ENCODE measurements at regions not wholly inside any gene's neighbourhood (a gene's known extent, or its start where the extent isn't known, plus 50 kb on each side); places are given as distances from the start of the nearest gene placed in this dataset.

- no peak for DNase-seq
- no peaks in the 10 kb centered on the region for H3K4me1 ChIP-seq
- H3K4me3 ChIP-seq = no peak overlapping the region
- no peaks in the 10 kb centered on the region for H3K9me3 ChIP-seq
- no peaks in the 10 kb centered on the region for H3K27me3 ChIP-seq
- WGBS, 2 donors = 20 to 36% methylated on average over 2 of the region's 2 CpGs
- no peak for ATAC-seq
- H3K27ac ChIP-seq = no peak overlapping the region
- H3K36me3 ChIP-seq (replicated peaks in 1 of 2; ENCODE audit: insufficient read depth in 1 of 2, low read depth in 2 of 2) = no peaks in the 10 kb centered on the region
- intact Hi-C loops (cut with DNase I) = no loop called here
- TF ChIP-seq CTCF (IDR thresholded peaks at IDR 0.05) (no peak), POLR2A (IDR thresholded peaks at IDR 0.05) (no peak)
These were observed 128.6 kb upstream of the MMS22L start for GRCh38 chr6:97411610-97412009.

GRCh38 chr6:97412511-97412910 is 129.5 kb upstream of the MMS22L start:
- TF ChIP-seq CTCF (IDR thresholded peaks at IDR 0.05) = no peak
- no peak for TF ChIP-seq POLR2A (IDR thresholded peaks at IDR 0.05)
- intact Hi-C loops (cut with DNase I) = no loop called here
- DNase-seq (no peak), ATAC-seq (no peak)
- no peak overlapping the region for H3K4me3 ChIP-seq
- no peaks in the 10 kb centered on the region for H3K36me3 ChIP-seq (replicated peaks in 1 of 2; ENCODE audit: insufficient read depth in 1 of 2, low read depth in 2 of 2)
- H3K9me3 ChIP-seq = no peaks in the 10 kb centered on the region
- H3K4me1 ChIP-seq = no peaks in the 10 kb centered on the region
- H3K27ac ChIP-seq = no peak overlapping the region
- H3K27me3 ChIP-seq = no peaks in the 10 kb centered on the region
- WGBS, 2 donors = 17 to 26% methylated on average over 1 of the region's 1 CpG

GRCh38 chr6:97422171-97422570 is 139.2 kb upstream of the MMS22L start:
- 36 to 88% methylated on average over 1 of the region's 1 CpG for WGBS, 2 donors
- no peaks in the 10 kb centered on the region for H3K9me3 ChIP-seq
- TF ChIP-seq CTCF (IDR thresholded peaks at IDR 0.05) (no peak), POLR2A (IDR thresholded peaks at IDR 0.05) (no peak)
- no peaks in the 10 kb centered on the region for H3K4me1 ChIP-seq
- intact Hi-C loops (cut with DNase I) = no loop called here
- ATAC-seq (no peak), DNase-seq (no peak)
- no peak overlapping the region for H3K4me3 ChIP-seq
- no peaks in the 10 kb centered on the region for H3K36me3 ChIP-seq (replicated peaks in 1 of 2; ENCODE audit: insufficient read depth in 1 of 2, low read depth in 2 of 2)
- no peaks in the 10 kb centered on the region for H3K27me3 ChIP-seq
- no peak overlapping the region for H3K27ac ChIP-seq

GRCh38 chr6:97423190-97423589 is 140.2 kb upstream of the MMS22L start:
- no peak overlapping the region for H3K27ac ChIP-seq
- DNase-seq = no peak
- no peak overlapping the region for H3K4me3 ChIP-seq
- no peaks in the 10 kb centered on the region for H3K9me3 ChIP-seq
- intact Hi-C loops (cut with DNase I) = no loop called here
- no peaks in the 10 kb centered on the region for H3K36me3 ChIP-seq (replicated peaks in 1 of 2; ENCODE audit: insufficient read depth in 1 of 2, low read depth in 2 of 2)
- no peaks in the 10 kb centered on the region for H3K4me1 ChIP-seq
- no peaks in the 10 kb centered on the region for H3K27me3 ChIP-seq
- no peak for ATAC-seq
- TF ChIP-seq CTCF (IDR thresholded peaks at IDR 0.05) (no peak), POLR2A (IDR thresholded peaks at IDR 0.05) (no peak)

- H3K27ac ChIP-seq = no peak overlapping the region
- ATAC-seq (no peak), DNase-seq (no peak)
- no peak overlapping the region for H3K4me3 ChIP-seq
- TF ChIP-seq POLR2A (IDR thresholded peaks at IDR 0.05) (no peak), CTCF (IDR thresholded peaks at IDR 0.05) (no peak)
- no peaks in the 10 kb centered on the region for H3K36me3 ChIP-seq (replicated peaks in 1 of 2; ENCODE audit: insufficient read depth in 1 of 2, low read depth in 2 of 2)
- no peaks in the 10 kb centered on the region for H3K27me3 ChIP-seq
- intact Hi-C loops (cut with DNase I) = no loop called here
- no peaks in the 10 kb centered on the region for H3K4me1 ChIP-seq
- no peaks in the 10 kb centered on the region for H3K9me3 ChIP-seq
These were observed 144.6 kb upstream of the MMS22L start for GRCh38 chr6:97427648-97428047.
